Ascending aorta (tissue), 2 donors: ENCODE measurements at regions not wholly inside any gene's neighbourhood (a gene's known extent, or its start where the extent isn't known, plus 50 kb on each side); places are given as distances from the start of the nearest gene placed in this dataset.
A peak's percentile ranks its signal among the peaks of the same experiment; 100 is the strongest.
"Not testable (repeated sequence)": the region's sequence is repeated elsewhere in the genome, so short reads cannot be mapped to it uniquely, and the experiment has no call there.

ENCODE experiments used
- DNase-seq, 2 donors: peaks; one replicate each; pipeline ENCODE4 v3.0.0-alpha.2; 2019; ENCODE audit warnings: low spot score in 2 of 2
- H3K27ac ChIP-seq, 2 donors: fragments of 200-600 bp; sonication (generic); one replicate each; pipeline ENCODE4 v1.5.1; 2016 to 2017; ENCODE audit warnings: mild to moderate bottlenecking in 1 of 2
- H3K27me3 ChIP-seq: fragments of 200-600 bp; sonication (generic); one replicate; pipeline ENCODE4 v1.5.1; 2017
- H3K36me3 ChIP-seq, 2 donors: fragments of 200-600 bp; sonication (generic); one replicate each; pipeline ENCODE4 v1.5.1; 2016
- H3K4me1 ChIP-seq, 2 donors: fragments of 200-600 bp; sonication (generic); one replicate each; pipeline ENCODE4 v1.5.1; 2016 to 2017; ENCODE audit warnings: mild to moderate bottlenecking in 1 of 2
- H3K4me3 ChIP-seq, 2 donors: fragments of 200-600 bp; sonication (generic); one replicate each; pipeline ENCODE4 v1.5.1; 2016 to 2017; ENCODE audit warnings: mild to moderate bottlenecking in 1 of 2
- H3K9me3 ChIP-seq, 2 donors: fragments of 200-600 bp; sonication (generic); one replicate each; pipeline ENCODE4 v1.5.1; 2016
- CTCF ChIP-seq, 3 experiments: fragments of 200-600 bp in 2 of 3; fragments of 450-650 bp in 1 of 3; sonication (generic) in 2 of 3; IDR thresholded peaks; one replicate each; pipeline ENCODE4 v1.5.1; 2016 to 2019; ENCODE audit warnings: antibody characterized with exemption in 3 of 3, mild to moderate bottlenecking in 1 of 3, moderate library complexity in 1 of 3
- intact Hi-C: fragments of 100-400 bp; cut with DNase I; formaldehyde crosslinking; loops from one replicate; pipeline ENCODE4 v1.15.1; 2023

GRCh38 chr16:82281544-82281943, 111.5 kb upstream of the MPHOSPH6 start:
- Histone ChIP-seq H3K4me1 (peaks cover 0 to 22% of the 10 kb centered on the region in 2 donors), H3K36me3 (no peaks in the 10 kb centered on the region), H3K9me3 (no peaks in the 10 kb centered on the region), H3K27ac (peak overlapping the region; percentile 46 to 73), H3K27me3 (no peaks in the 10 kb centered on the region), H3K4me3 (no peak overlapping the region)
- no peak for TF ChIP-seq CTCF (IDR thresholded peaks at IDR 0.05)
- DNase-seq = no peak
- intact Hi-C loops = loop anchor here (2.0 kb wide), 1 partner anchor 35 kb away; no protein-coding TSS in a partner anchor

- no peaks in the 10 kb centered on the region for H3K36me3 ChIP-seq
- no peaks in the 10 kb centered on the region for H3K27me3 ChIP-seq
- peak overlapping the region; percentile 46 to 73 for H3K27ac ChIP-seq
- H3K9me3 ChIP-seq = no peaks in the 10 kb centered on the region
- intact Hi-C loops = loop anchor here (2.0 kb wide), 1 partner anchor 36 kb away; no protein-coding TSS in a partner anchor
- DNase-seq = no peak
- no peak for TF ChIP-seq CTCF (IDR thresholded peaks at IDR 0.05)
- no peak overlapping the region for H3K4me3 ChIP-seq
- H3K4me1 ChIP-seq = peaks cover 0 to 22% of the 10 kb centered on the region in 2 donors
These were observed 110.8 kb upstream of the MPHOSPH6 start for GRCh38 chr16:82280867-82281266.

- intact Hi-C loops, H3K4me3 ChIP-seq, H3K27me3 ChIP-seq, H3K9me3 ChIP-seq, H3K4me1 ChIP-seq, H3K27ac ChIP-seq, DNase-seq, H3K36me3 ChIP-seq: not testable (repeated sequence)
These were observed 105.3 kb upstream of the MPHOSPH6 start for GRCh38 chr16:82275349-82275748.

- H3K36me3 ChIP-seq = no peaks in the 10 kb centered on the region
- H3K4me3 ChIP-seq = no peak overlapping the region
- no peak for DNase-seq
- TF ChIP-seq CTCF (IDR thresholded peaks at IDR 0.05) = no peak
- no peaks in the 10 kb centered on the region for H3K27me3 ChIP-seq
- no peak overlapping the region for H3K27ac ChIP-seq
- no peaks in the 10 kb centered on the region for H3K4me1 ChIP-seq
- intact Hi-C loops = no loop called here
- no peaks in the 10 kb centered on the region for H3K9me3 ChIP-seq
These were observed 101.6 kb upstream of the MPHOSPH6 start for GRCh38 chr16:82271636-82272035.

GRCh38 chr16:82267675-82268074, 97.7 kb upstream of the MPHOSPH6 start:
- peaks cover 0 to 15% of the 10 kb centered on the region in 2 donors for H3K4me1 ChIP-seq
- H3K27me3 ChIP-seq, H3K36me3 ChIP-seq, H3K9me3 ChIP-seq, H3K4me3 ChIP-seq, H3K27ac ChIP-seq, DNase-seq: not testable (repeated sequence)
- intact Hi-C loops = loop anchor here (10.0 kb wide), 1 partner anchor 957 kb away; no protein-coding TSS in a partner anchor

GRCh38 chr16:82265809-82266208, 95.8 kb upstream of the MPHOSPH6 start:
- DNase-seq = no peak
- Histone ChIP-seq H3K27ac (no peak overlapping the region), H3K9me3 (no peaks in the 10 kb centered on the region), H3K36me3 (no peaks in the 10 kb centered on the region), H3K27me3 (no peaks in the 10 kb centered on the region), H3K4me1 (peaks cover 0 to 15% of the 10 kb centered on the region in 2 donors), H3K4me3 (no peak overlapping the region)
- TF ChIP-seq CTCF (IDR thresholded peaks at IDR 0.05) = no peak
- intact Hi-C loops = loop anchor here (10.0 kb wide), 1 partner anchor 959 kb away; no protein-coding TSS in a partner anchor

GRCh38 chr16:82264756-82265155, 94.7 kb upstream of the MPHOSPH6 start:
- H3K9me3 ChIP-seq = no peaks in the 10 kb centered on the region
- peaks cover 0 to 15% of the 10 kb centered on the region in 2 donors for H3K4me1 ChIP-seq
- intact Hi-C loops = loop anchor here (5.0 to 10.0 kb wide), 3 partner anchors 303 to 960 kb away; no protein-coding TSS in a partner anchor
- H3K4me3 ChIP-seq = no peak overlapping the region
- no peaks in the 10 kb centered on the region for H3K36me3 ChIP-seq
- H3K27ac ChIP-seq = no peak overlapping the region
- H3K27me3 ChIP-seq = no peaks in the 10 kb centered on the region
- DNase-seq = no peak
- TF ChIP-seq CTCF (IDR thresholded peaks at IDR 0.05) = no peak
